Hepatocyte (in vitro differentiated cells): ENCODE measurements at regions not wholly inside any gene's neighbourhood (a gene's known extent, or its start where the extent isn't known, plus 50 kb on each side); places are given as distances from the start of the nearest gene placed in this dataset.

ENCODE experiments used
- CTCF ChIP-seq: fragments of 200-600 bp; sonication (generic); IDR thresholded peaks from 2 replicates; pipeline ENCODE4 v1.5.1; 2016; ENCODE audit warnings: antibody characterized with exemption, mild to moderate bottlenecking; ENCODE audit not compliant: poor library complexity
- EZH2 ChIP-seq: fragments of 200-600 bp; sonication (generic); IDR thresholded peaks from 2 replicates; pipeline ENCODE4 v1.6.1; 2016; ENCODE audit warnings: antibody characterized with exemption, mild to moderate bottlenecking, borderline replicate concordance
- EZH2phosphoT487 ChIP-seq: fragments of 200-600 bp; sonication (generic); IDR thresholded peaks from one replicate; pipeline ENCODE4 v1.6.1; 2018; ENCODE audit warnings: antibody characterized with exemption, mild to moderate bottlenecking, low read depth, moderate library complexity; ENCODE audit not compliant: unreplicated experiment, severe bottlenecking

- TF ChIP-seq CTCF, result no peak
- TF ChIP-seq EZH2, result no peak
- no peak for TF ChIP-seq EZH2phosphoT487
These were observed 213.5 kb upstream of the CDIN1 start for GRCh38 chr15:36365963-36366362.
